Omental fat pad (tissue), 3 donors: ENCODE measurements at regions not wholly inside any gene's neighbourhood (a gene's known extent, or its start where the extent isn't known, plus 50 kb on each side); places are given as distances from the start of the nearest gene placed in this dataset.

Experiments used
- ATAC-seq: fragments of 150-250 bp; one replicate; pipeline ENCODE4 v1.9.1; 2016; ENCODE audit warnings: mild to moderate bottlenecking, moderate library complexity; ENCODE audit not compliant: low FRiP score
- DNase-seq: peaks from one replicate; pipeline ENCODE4 v3.0.0-alpha.2; 2019; ENCODE audit warnings: low spot score
- TF ChIP-seq, protein P1 (sequence below), 3 donors: fragments of 450-650 bp; IDR thresholded peaks; one replicate each; pipeline ENCODE4 v1.5.1; 2016 to 2017; ENCODE audit warnings: antibody characterized with exemption in 3 of 3, mild to moderate bottlenecking in 3 of 3, moderate library complexity in 2 of 3

DNA sequence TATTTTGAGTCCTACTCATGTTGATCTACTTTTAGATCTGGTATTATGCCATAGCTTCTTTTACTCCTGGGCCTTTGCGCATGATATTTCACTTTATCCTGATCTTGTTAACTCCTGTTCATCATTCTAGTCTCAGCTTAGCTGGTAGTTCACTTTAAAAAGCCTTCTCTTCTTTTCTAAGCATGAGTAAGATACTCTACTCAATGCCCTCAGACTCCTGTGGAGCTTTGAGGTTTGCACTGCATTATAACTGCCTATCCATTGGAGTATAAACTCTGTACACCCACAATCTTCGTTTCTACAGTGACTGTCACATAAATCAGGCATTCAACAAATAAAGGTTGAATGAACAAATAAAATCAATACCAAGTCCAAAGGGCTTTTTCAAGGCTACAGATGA lies 357.9 kb upstream of the KCNH8 start:
- no peak for DNase-seq
- no peak for ATAC-seq
- TF ChIP-seq, protein P1, sequence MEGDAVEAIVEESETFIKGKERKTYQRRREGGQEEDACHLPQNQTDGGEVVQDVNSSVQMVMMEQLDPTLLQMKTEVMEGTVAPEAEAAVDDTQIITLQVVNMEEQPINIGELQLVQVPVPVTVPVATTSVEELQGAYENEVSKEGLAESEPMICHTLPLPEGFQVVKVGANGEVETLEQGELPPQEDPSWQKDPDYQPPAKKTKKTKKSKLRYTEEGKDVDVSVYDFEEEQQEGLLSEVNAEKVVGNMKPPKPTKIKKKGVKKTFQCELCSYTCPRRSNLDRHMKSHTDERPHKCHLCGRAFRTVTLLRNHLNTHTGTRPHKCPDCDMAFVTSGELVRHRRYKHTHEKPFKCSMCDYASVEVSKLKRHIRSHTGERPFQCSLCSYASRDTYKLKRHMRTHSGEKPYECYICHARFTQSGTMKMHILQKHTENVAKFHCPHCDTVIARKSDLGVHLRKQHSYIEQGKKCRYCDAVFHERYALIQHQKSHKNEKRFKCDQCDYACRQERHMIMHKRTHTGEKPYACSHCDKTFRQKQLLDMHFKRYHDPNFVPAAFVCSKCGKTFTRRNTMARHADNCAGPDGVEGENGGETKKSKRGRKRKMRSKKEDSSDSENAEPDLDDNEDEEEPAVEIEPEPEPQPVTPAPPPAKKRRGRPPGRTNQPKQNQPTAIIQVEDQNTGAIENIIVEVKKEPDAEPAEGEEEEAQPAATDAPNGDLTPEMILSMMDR (IDR thresholded peaks at IDR 0.05) = no peak

DNA sequence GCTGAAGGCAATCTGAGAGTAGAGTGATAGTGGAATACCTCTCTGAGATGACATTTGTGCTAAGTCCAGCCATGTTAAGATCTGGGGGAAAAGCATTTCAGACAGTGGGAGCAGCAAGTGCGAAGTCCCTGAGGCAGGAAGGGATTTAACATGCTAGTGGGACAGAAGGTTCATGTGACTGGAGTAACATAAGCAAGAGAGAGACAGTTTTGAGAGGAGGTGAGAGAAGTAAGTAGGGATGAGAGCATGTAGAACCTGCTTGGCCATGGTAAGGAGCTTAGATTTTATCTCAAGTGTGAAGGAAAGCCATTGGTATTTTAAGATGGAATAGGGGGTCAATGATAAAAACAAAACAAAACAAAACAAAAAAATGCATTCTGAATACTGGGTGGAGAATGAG lies 358.6 kb upstream of the KCNH8 start:
- DNase-seq (no peak), ATAC-seq (no peak)
- TF ChIP-seq, protein P1 (IDR thresholded peaks at IDR 0.05) = no peak

DNA sequence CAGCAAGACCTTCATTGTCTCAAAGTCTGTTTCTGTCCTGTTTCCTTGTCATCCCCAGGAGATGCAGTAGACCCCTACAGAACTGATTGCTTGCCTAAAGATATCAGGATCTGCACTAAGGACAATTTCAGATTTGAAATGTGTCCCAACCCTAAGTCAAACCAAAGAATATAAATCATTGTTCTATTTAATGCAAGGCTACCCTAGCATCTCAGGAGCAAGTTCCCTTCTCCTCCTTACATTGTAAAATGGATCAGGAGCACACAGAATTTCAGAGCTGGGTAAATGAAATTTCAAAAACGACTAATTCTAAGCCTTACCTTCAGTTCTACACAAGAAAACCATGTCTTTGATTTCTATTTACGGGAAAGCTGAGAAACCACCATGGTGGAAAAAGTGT lies 360.9 kb upstream of the KCNH8 start:
- DNase-seq = no peak
- ATAC-seq = no peak
- TF ChIP-seq, protein P1 (IDR thresholded peaks at IDR 0.05) = no peak

DNA sequence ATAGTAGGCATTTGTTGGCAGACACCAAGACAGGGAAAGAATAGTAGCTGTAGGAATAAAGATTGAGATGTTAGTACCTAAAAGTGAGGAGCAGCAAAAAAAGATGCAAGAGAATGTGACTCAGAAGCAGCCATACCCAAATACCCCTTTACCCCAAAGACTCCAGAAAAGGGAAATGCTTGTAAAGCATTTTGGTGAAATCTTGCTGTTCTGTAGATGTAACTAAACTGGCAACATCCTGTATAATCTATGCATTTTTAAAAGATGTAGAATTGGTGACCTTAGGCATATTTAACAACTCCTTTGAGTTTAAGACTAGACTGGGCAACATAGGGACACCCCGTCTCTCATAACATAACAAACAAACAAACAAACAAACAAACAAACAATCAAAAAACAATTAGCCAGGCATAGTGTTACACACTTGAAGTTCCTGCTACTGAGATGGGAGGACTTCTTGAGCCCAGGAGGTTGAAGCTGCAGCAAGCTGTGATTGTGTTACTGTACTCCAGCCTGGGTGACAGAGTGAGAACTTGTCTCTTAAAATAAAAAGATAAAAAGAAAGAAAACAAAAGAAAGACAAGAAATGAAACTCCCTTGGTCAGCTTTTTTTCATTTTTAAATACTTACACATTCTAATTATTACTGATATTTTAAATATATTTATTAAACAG lies 361.5 kb upstream of the KCNH8 start:
- TF ChIP-seq, protein P1 (IDR thresholded peaks at IDR 0.05) = no peak
- DNase-seq = no peak
- no peak for ATAC-seq

DNA sequence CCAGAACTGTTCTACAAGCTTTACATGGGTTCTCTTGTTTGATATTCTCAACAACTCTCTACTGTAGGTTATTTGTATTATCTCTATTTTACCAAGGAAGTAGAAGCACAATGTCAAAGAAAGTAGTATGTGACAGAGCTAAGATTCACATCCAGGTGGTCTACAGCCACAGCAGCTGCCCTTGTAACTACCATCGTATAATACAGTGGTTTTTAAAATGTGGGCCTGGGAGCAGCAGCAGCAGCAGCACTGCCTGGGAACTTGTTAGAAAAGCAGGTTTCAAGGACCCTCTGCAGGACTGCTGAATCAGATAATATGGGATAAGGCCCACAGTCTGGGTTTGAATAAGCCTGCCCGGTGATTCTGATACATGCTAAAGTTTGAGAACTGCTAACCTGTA lies 357.1 kb upstream of the SATB1 start:
- ATAC-seq (no peak), DNase-seq (no peak)
- TF ChIP-seq, protein P1 (IDR thresholded peaks at IDR 0.05) = no peak

DNA sequence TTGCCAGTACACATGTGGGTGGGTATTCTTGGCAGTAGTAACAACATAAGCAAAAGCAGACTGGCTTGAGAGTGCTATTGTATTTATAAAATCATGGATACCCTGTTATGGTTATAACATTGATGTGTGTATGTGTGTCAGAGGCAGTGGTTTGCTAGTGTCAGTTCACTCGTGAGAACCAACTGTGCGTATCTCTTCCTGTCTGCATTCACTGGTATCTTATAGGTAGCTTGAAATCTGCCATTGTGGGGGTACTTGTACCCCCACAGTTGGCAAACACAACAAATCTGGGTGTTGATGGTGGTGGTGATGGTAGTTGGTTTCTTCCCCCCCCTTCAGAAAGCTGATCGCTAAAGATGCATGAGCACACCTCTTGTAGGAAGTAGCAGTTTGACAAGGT lies 355.8 kb upstream of the SATB1 start:
- ATAC-seq = no peak

DNA sequence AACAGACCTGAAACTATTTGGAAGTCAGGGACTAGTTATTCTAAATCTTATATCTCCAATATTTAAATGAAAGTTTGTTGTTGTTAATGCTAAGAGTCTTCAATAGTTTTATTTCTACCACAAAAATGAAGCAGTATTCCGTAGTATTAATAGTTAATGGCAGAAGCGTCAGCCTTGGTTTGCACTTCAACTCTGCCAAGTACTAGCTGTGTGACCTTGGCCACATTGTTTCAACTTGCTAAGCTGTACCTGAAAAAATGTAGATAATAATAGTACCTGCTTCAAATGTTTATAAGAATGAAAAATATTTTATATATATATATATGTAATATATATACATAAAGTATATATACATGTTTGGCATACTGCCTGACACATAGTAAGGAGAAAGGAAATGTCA lies 354.6 kb upstream of the SATB1 start:
- TF ChIP-seq, protein P1 (IDR thresholded peaks at IDR 0.05) = no peak
- ATAC-seq (no peak), DNase-seq (no peak)

More for the DNA sequence above, 355.8 kb upstream of the SATB1 start:
- TF ChIP-seq, protein P1 (IDR thresholded peaks at IDR 0.05) = no peak
- no peak for DNase-seq
